ENCODE measurements at regions not wholly inside any gene's neighbourhood (a gene's known extent, or its start where the extent isn't known, plus 50 kb on each side); places are given as distances from the start of the nearest gene placed in this dataset.

DNA sequence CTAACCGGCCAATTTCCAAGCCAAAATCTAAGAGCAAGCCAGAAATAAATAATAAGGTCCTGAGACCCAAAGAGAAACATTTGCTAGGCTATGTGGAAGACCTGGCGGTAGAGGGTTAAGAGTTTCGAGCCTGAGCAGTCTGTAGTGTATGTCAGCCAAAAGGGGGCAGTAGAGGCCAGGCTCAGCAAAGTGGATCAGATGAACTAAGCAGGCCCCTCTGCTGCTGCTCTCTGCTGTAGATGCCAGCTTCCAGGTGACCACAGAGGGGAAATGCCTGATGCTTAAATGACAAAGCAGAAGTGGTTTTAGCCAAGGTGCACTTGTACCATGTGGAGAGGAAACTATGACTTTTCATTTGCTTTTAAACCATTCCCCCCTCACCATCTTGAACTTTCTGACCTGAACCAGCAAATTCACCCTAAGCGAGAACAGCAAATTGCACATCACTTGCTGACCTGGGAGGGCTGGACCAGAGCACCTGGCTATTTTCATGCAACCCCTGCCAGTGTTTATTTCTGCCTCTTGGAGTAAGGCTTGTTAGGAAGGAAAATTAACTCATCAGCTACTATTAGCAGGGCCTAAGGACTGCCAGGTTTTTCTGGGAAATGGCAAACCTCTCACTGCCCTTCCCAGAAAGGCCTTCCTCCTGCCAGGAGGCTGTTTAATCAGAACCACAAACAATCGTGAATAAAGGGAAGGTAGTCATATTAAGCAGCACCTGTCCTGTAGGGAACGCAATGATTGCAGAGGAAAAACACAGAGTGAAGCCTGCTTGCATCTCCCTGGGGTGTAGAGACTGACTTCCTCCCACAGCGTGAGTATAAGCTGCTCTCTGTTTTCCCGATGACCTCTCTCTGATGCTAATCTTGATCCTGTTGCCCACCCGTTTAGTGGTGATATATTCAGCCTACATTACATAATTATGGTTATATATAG, 818.2 kb downstream of the TLR4 start:
- TF ChIP-seq, protein P1, sequence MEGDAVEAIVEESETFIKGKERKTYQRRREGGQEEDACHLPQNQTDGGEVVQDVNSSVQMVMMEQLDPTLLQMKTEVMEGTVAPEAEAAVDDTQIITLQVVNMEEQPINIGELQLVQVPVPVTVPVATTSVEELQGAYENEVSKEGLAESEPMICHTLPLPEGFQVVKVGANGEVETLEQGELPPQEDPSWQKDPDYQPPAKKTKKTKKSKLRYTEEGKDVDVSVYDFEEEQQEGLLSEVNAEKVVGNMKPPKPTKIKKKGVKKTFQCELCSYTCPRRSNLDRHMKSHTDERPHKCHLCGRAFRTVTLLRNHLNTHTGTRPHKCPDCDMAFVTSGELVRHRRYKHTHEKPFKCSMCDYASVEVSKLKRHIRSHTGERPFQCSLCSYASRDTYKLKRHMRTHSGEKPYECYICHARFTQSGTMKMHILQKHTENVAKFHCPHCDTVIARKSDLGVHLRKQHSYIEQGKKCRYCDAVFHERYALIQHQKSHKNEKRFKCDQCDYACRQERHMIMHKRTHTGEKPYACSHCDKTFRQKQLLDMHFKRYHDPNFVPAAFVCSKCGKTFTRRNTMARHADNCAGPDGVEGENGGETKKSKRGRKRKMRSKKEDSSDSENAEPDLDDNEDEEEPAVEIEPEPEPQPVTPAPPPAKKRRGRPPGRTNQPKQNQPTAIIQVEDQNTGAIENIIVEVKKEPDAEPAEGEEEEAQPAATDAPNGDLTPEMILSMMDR (IDR thresholded peaks at IDR 0.05), result peak; percentile 34 to 73 (median 54)
- TF ChIP-seq POLR2A (IDR thresholded peaks at IDR 0.05), result no peak
